ENCODE measurements at regions not wholly inside any gene's neighbourhood (a gene's known extent, or its start where the extent isn't known, plus 50 kb on each side); places are given as distances from the start of the nearest gene placed in this dataset.

GRCh38 chr22:20648306-20648903 lies 125.5 kb upstream of the SERPIND1 start:
- H3K4me2 ChIP-seq (ENCODE audit: low read depth, low read length) = no peak overlapping the region
- POLR2A ChIA-PET (ENCODE audit: unreplicated experiment) = no interaction called here
- H3K14ac ChIP-seq (replicated peaks; ENCODE audit: low read depth, low read length) = no peak overlapping the region
- no peak overlapping the region for H3K4ac ChIP-seq (ENCODE audit: low read depth, low read length)
- intact Hi-C loops (cut with micrococcal nuclease) (no loop called here), in situ Hi-C loops (cut with MboI; ENCODE audit: low sequenced_read_pairs) (no loop called here), dilution Hi-C loops (cut with HindIII; ENCODE audit: low sequenced_read_pairs, unreplicated experiment) (no loop called here)
- no peak for DNase-seq
- H3K56ac ChIP-seq (ENCODE audit: extremely low read depth, insufficient read depth, low read length) = no peak overlapping the region
- H3K18ac ChIP-seq (ENCODE audit: low read depth, low read length) = no peak overlapping the region
- no peak overlapping the region for H3K23ac ChIP-seq (ENCODE audit: low read depth, low read length)
- H3K27me3 ChIP-seq (ENCODE audit: control insufficient read depth, insufficient read depth, low read length) = peaks cover 20% of the 10 kb centered on the region
- H4K91ac ChIP-seq (ENCODE audit: insufficient read depth, low read depth, low read length) = no peak overlapping the region
- no peak overlapping the region for H3K9ac ChIP-seq (ENCODE audit: low read depth, low read length)
- H3K79me1 ChIP-seq (ENCODE audit: low read depth in 1 of 2, low read length in 2 of 2) = no peaks in the 10 kb centered on the region
- CTCF ChIA-PET = no interaction called here
- H2AK9ac ChIP-seq (replicated peaks; ENCODE audit: low read depth, low read length, poor library complexity) = no peak overlapping the region
- no peak overlapping the region for H2BK120ac ChIP-seq (ENCODE audit: low read depth, low read length)
- H3K27ac ChIP-seq (ENCODE audit: insufficient read depth, low read length) = no peak overlapping the region
- H2AK5ac ChIP-seq (ENCODE audit: low read depth, low read length) = no peak overlapping the region
- no peak overlapping the region for H2AFZ ChIP-seq (replicated peaks; ENCODE audit: low read length, poor library complexity)
- TF ChIP-seq POLR2A (IDR thresholded peaks at IDR 0.05; ENCODE audit: low read depth, low read length) (no peak), ELK1 (IDR thresholded peaks at IDR 0.05; ENCODE audit: borderline replicate concordance, low read depth, low read length) (no peak), RFX5 (IDR thresholded peaks at IDR 0.05; ENCODE audit: low read depth, low read length) (no peak), CEBPB (IDR thresholded peaks at IDR 0.05; ENCODE audit: low read depth, low read length) (no peak), MAFK (IDR thresholded peaks at IDR 0.05; ENCODE audit: low read depth, low read length) (no peak), BHLHE40 (IDR thresholded peaks at IDR 0.05; ENCODE audit: low read depth, low read length) (no peak), CHD1 (IDR thresholded peaks at IDR 0.05; ENCODE audit: low read depth, low read length) (no peak), RAD21 (IDR thresholded peaks at IDR 0.05; ENCODE audit: low read length) (no peak), SMC3 (IDR thresholded peaks at IDR 0.05; ENCODE audit: low read depth, low read length) (no peak), MAZ (IDR thresholded peaks at IDR 0.05; ENCODE audit: borderline replicate concordance, low read depth, low read length) (no peak), RCOR1 (IDR thresholded peaks at IDR 0.05; ENCODE audit: insufficient replicate concordance, low read length) (no peak), MXI1 (IDR thresholded peaks at IDR 0.05; ENCODE audit: borderline replicate concordance, low read depth, low read length) (no peak), FOS (IDR thresholded peaks at IDR 0.05; ENCODE audit: low read depth, low read length) (no peak), NFE2L2 (IDR thresholded peaks at IDR 0.05; ENCODE audit: low read depth, low read length) (no peak)
- TF ChIP-seq, protein P1, sequence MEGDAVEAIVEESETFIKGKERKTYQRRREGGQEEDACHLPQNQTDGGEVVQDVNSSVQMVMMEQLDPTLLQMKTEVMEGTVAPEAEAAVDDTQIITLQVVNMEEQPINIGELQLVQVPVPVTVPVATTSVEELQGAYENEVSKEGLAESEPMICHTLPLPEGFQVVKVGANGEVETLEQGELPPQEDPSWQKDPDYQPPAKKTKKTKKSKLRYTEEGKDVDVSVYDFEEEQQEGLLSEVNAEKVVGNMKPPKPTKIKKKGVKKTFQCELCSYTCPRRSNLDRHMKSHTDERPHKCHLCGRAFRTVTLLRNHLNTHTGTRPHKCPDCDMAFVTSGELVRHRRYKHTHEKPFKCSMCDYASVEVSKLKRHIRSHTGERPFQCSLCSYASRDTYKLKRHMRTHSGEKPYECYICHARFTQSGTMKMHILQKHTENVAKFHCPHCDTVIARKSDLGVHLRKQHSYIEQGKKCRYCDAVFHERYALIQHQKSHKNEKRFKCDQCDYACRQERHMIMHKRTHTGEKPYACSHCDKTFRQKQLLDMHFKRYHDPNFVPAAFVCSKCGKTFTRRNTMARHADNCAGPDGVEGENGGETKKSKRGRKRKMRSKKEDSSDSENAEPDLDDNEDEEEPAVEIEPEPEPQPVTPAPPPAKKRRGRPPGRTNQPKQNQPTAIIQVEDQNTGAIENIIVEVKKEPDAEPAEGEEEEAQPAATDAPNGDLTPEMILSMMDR (conservative IDR thresholded peaks at IDR 0.05; ENCODE audit: low read depth, low read length) = no peak
- H3K9me3 ChIP-seq (ENCODE audit: control insufficient read depth, insufficient read depth, low read length) = no peaks in the 10 kb centered on the region
- H2BK15ac ChIP-seq (ENCODE audit: low read depth, low read length) = no peak overlapping the region
- no peak for ATAC-seq (ENCODE audit: low read depth)
- no peaks in the 10 kb centered on the region for H3K36me3 ChIP-seq (ENCODE audit: control insufficient read depth, insufficient read depth, low read length)
- no peaks in the 10 kb centered on the region for H3K9me1 ChIP-seq (ENCODE audit: insufficient read depth, low read length)
- H2BK5ac ChIP-seq (ENCODE audit: low read depth, low read length, poor library complexity, severe bottlenecking) = no peak overlapping the region
- no peak overlapping the region for H4K8ac ChIP-seq (ENCODE audit: low read depth in 2 of 2, low read length in 2 of 2)
- H3K4me3 ChIP-seq (ENCODE audit: insufficient read depth, low read depth, low read length) = no peak overlapping the region
- BruUV-seq (replicated peaks) = no TSS peak
- H4K20me1 ChIP-seq (ENCODE audit: insufficient read depth, low read length) = no peaks in the 10 kb centered on the region
- H2BK20ac ChIP-seq (ENCODE audit: low read depth, low read length) = no peak overlapping the region
- no peak overlapping the region for H4K5ac ChIP-seq (ENCODE audit: low read depth, low read length)
- H3K4me1 ChIP-seq (ENCODE audit: control insufficient read depth, insufficient read depth, low read length) = no peaks in the 10 kb centered on the region
- WGBS, 2 experiments (ENCODE audit: extremely low coverage in 2 of 2, insufficient read length in 1 of 2) = 86% methylated on average over 1 of the region's 2 CpGs; no CpG with 5 or more reads in 1 of the 2 experiments
